Muscle layer of colon (tissue), 2 donors: ENCODE measurements at regions not wholly inside any gene's neighbourhood (a gene's known extent, or its start where the extent isn't known, plus 50 kb on each side); places are given as distances from the start of the nearest gene placed in this dataset.

Experiments used
- H3K27ac ChIP-seq: one replicate; pipeline ENCODE4 v1.7.0; 2013; ENCODE audit warnings: low read depth, mild to moderate bottlenecking, low read length, moderate library complexity
- H3K27me3 ChIP-seq, 2 donors: one replicate each; pipeline ENCODE4 v1.7.0; 2013; ENCODE audit warnings: low read length in 2 of 2, mild to moderate bottlenecking in 2 of 2; ENCODE audit not compliant: insufficient read depth in 2 of 2, control insufficient read depth in 1 of 2
- H3K36me3 ChIP-seq: one replicate; pipeline ENCODE4 v1.7.0; 2013; ENCODE audit warnings: mild to moderate bottlenecking, low read length; ENCODE audit not compliant: insufficient read depth
- H3K4me1 ChIP-seq: one replicate; pipeline ENCODE4 v1.7.0; 2013; ENCODE audit warnings: mild to moderate bottlenecking, low read length; ENCODE audit not compliant: insufficient read depth
- H3K4me3 ChIP-seq, 2 donors: one replicate each; pipeline ENCODE4 v1.7.0; 2013; ENCODE audit warnings: low read length in 2 of 2, low read depth in 1 of 2, mild to moderate bottlenecking in 1 of 2, moderate library complexity in 1 of 2
- H3K9ac ChIP-seq: one replicate; pipeline ENCODE4 v1.7.0; 2013; ENCODE audit warnings: low read length
- H3K9me3 ChIP-seq: one replicate; pipeline ENCODE4 v1.7.0; 2013; ENCODE audit warnings: mild to moderate bottlenecking, low read length
- donor health status: abdominal sarcoma.
- donor health status: Adenocarcinoma of cecum.

GRCh38 chr13:85597790-85598500, 201.3 kb downstream of the SLITRK6 start:
- H3K9me3 ChIP-seq, result no peaks in the 10 kb centered on the region
- H3K27ac ChIP-seq, result no peak overlapping the region
- no peaks in the 10 kb centered on the region for H3K27me3 ChIP-seq
- no peak overlapping the region for H3K4me3 ChIP-seq
- H3K9ac ChIP-seq, result no peak overlapping the region
- no peaks in the 10 kb centered on the region for H3K4me1 ChIP-seq
- H3K36me3 ChIP-seq, result no peaks in the 10 kb centered on the region

- Histone ChIP-seq H3K4me1 (no peaks in the 10 kb centered on the region), H3K36me3 (no peaks in the 10 kb centered on the region), H3K9me3 (no peaks in the 10 kb centered on the region), H3K9ac (no peak overlapping the region), H3K4me3 (no peak overlapping the region), H3K27ac (no peak overlapping the region), H3K27me3 (no peaks in the 10 kb centered on the region)
These were observed 207.0 kb downstream of the SLITRK6 start for GRCh38 chr13:85592211-85592610.

GRCh38 chr13:85590231-85590931, 208.8 kb downstream of the SLITRK6 start:
- no peak overlapping the region for H3K9ac ChIP-seq
- H3K36me3 ChIP-seq, result no peaks in the 10 kb centered on the region
- no peaks in the 10 kb centered on the region for H3K27me3 ChIP-seq
- H3K4me3 ChIP-seq, result no peak overlapping the region
- no peaks in the 10 kb centered on the region for H3K9me3 ChIP-seq
- H3K27ac ChIP-seq, result no peak overlapping the region
- H3K4me1 ChIP-seq, result no peaks in the 10 kb centered on the region

- Histone ChIP-seq H3K9me3 (no peaks in the 10 kb centered on the region), H3K27ac (no peak overlapping the region), H3K36me3 (no peaks in the 10 kb centered on the region), H3K9ac (no peak overlapping the region), H3K4me1 (no peaks in the 10 kb centered on the region), H3K27me3 (no peaks in the 10 kb centered on the region), H3K4me3 (no peak overlapping the region)
These were observed 210.2 kb downstream of the SLITRK6 start for GRCh38 chr13:85589021-85589420.

GRCh38 chr13:85588359-85588758, 210.9 kb downstream of the SLITRK6 start:
- Histone ChIP-seq H3K9ac (no peak overlapping the region), H3K9me3 (no peaks in the 10 kb centered on the region), H3K27ac (no peak overlapping the region), H3K4me3 (no peak overlapping the region), H3K27me3 (no peaks in the 10 kb centered on the region), H3K4me1 (no peaks in the 10 kb centered on the region), H3K36me3 (no peaks in the 10 kb centered on the region)

- Histone ChIP-seq H3K27ac (no peak overlapping the region), H3K4me1 (no peaks in the 10 kb centered on the region), H3K9me3 (no peaks in the 10 kb centered on the region), H3K4me3 (no peak overlapping the region), H3K27me3 (no peaks in the 10 kb centered on the region), H3K9ac (no peak overlapping the region), H3K36me3 (no peaks in the 10 kb centered on the region)
These were observed 212.4 kb downstream of the SLITRK6 start for GRCh38 chr13:85586856-85587255.

GRCh38 chr13:85586422-85586831, 212.8 kb downstream of the SLITRK6 start:
- no peaks in the 10 kb centered on the region for H3K36me3 ChIP-seq
- no peak overlapping the region for H3K27ac ChIP-seq
- no peak overlapping the region for H3K9ac ChIP-seq
- no peaks in the 10 kb centered on the region for H3K27me3 ChIP-seq
- H3K4me1 ChIP-seq, result no peaks in the 10 kb centered on the region
- no peaks in the 10 kb centered on the region for H3K9me3 ChIP-seq
- no peak overlapping the region for H3K4me3 ChIP-seq

GRCh38 chr13:85582890-85583289, 216.3 kb downstream of the SLITRK6 start:
- no peak overlapping the region for H3K27ac ChIP-seq
- H3K9ac ChIP-seq, result no peak overlapping the region
- no peak overlapping the region for H3K4me3 ChIP-seq
- H3K27me3 ChIP-seq, result no peaks in the 10 kb centered on the region
- H3K36me3 ChIP-seq, result no peaks in the 10 kb centered on the region
- no peaks in the 10 kb centered on the region for H3K4me1 ChIP-seq
- no peaks in the 10 kb centered on the region for H3K9me3 ChIP-seq

- no peak overlapping the region for H3K4me3 ChIP-seq
- no peak overlapping the region for H3K27ac ChIP-seq
- no peaks in the 10 kb centered on the region for H3K27me3 ChIP-seq
- no peaks in the 10 kb centered on the region for H3K4me1 ChIP-seq
- no peaks in the 10 kb centered on the region for H3K36me3 ChIP-seq
- H3K9me3 ChIP-seq, result no peaks in the 10 kb centered on the region
- H3K9ac ChIP-seq, result no peak overlapping the region
These were observed 224.1 kb downstream of the SLITRK6 start for GRCh38 chr13:85575110-85575509.

GRCh38 chr13:85567909-85568308, 231.3 kb downstream of the SLITRK6 start:
- H3K4me1 ChIP-seq, result no peaks in the 10 kb centered on the region
- H3K9me3 ChIP-seq, result no peaks in the 10 kb centered on the region
- no peak overlapping the region for H3K9ac ChIP-seq
- H3K36me3 ChIP-seq, result no peaks in the 10 kb centered on the region
- H3K27ac ChIP-seq, result no peak overlapping the region
- no peaks in the 10 kb centered on the region for H3K27me3 ChIP-seq
- no peak overlapping the region for H3K4me3 ChIP-seq

- no peak overlapping the region for H3K4me3 ChIP-seq
- H3K36me3 ChIP-seq, result no peaks in the 10 kb centered on the region
- H3K4me1 ChIP-seq, result no peaks in the 10 kb centered on the region
- no peaks in the 10 kb centered on the region for H3K27me3 ChIP-seq
- H3K9me3 ChIP-seq, result no peaks in the 10 kb centered on the region
- H3K27ac ChIP-seq, result no peak overlapping the region
- no peak overlapping the region for H3K9ac ChIP-seq
These were observed 233.6 kb downstream of the SLITRK6 start for GRCh38 chr13:85565652-85566051.

GRCh38 chr13:85564598-85564997, 234.6 kb downstream of the SLITRK6 start:
- Histone ChIP-seq H3K27me3 (no peaks in the 10 kb centered on the region), H3K4me1 (no peaks in the 10 kb centered on the region), H3K9me3 (no peaks in the 10 kb centered on the region), H3K27ac (no peak overlapping the region), H3K9ac (no peak overlapping the region), H3K36me3 (no peaks in the 10 kb centered on the region), H3K4me3 (no peak overlapping the region)
